ENCODE measurements at regions not wholly inside any gene's neighbourhood (a gene's known extent, or its start where the extent isn't known, plus 50 kb on each side); places are given as distances from the start of the nearest gene placed in this dataset.

DNA sequence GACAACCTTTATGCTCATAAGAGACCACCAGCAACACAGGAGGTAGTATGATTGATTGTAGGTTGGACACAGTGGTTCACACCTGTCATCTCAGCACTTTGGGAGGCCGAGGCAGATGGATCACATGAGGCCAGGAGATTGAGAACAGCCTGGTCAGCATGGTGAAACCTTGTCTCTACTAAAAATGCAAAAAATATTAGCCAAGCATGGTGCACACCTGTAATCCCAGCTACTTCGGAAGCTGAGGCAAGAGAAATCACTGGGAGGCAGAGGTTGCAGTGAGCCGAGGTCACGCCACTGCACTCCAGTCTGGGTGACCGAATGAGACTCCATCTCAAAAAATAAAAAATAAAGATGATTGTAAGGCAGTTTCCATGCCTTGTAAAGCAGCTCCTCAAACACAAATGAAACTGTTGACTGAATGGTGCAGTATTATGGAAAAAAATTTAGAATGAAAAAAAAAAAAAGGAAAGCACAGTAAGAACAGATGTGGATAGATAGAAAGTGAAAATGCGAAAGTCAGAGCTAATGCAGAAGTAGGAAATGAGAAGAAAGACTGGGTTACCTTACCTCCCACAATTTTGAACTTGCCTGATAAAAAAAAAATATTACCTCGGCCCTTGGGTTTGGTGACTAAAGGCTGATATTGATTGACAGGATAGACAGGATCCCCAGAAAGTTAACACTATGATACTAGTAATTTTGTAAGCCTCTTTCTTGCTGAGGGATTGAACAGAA, 249.2 kb upstream of the TRAM1L1 start:
- TF ChIP-seq FOXM1 (IDR thresholded peaks at IDR 0.05; ENCODE audit: borderline replicate concordance): no peak
- TF ChIP-seq ZNF384 (IDR thresholded peaks at IDR 0.05): no peak

Measured in HEK293T (cell line).